Breast epithelium (tissue), 3 donors: ENCODE measurements at regions not wholly inside any gene's neighbourhood (a gene's known extent, or its start where the extent isn't known, plus 50 kb on each side); places are given as distances from the start of the nearest gene placed in this dataset.

Source experiments
- POLR2AphosphoS5 ChIP-seq, 3 donors: sonication (generic); formaldehyde crosslinking; IDR thresholded peaks; one replicate each; pipeline ENCODE4 v1.6.1; 2017; ENCODE audit warnings: antibody characterized with exemption in 3 of 3
- TF ChIP-seq, protein P1 (sequence below), 3 donors: fragments of 450-650 bp; IDR thresholded peaks; one replicate each; pipeline ENCODE4 v1.5.1; 2016 to 2017; ENCODE audit warnings: antibody characterized with exemption in 3 of 3, mild to moderate bottlenecking in 3 of 3, moderate library complexity in 3 of 3

DNA sequence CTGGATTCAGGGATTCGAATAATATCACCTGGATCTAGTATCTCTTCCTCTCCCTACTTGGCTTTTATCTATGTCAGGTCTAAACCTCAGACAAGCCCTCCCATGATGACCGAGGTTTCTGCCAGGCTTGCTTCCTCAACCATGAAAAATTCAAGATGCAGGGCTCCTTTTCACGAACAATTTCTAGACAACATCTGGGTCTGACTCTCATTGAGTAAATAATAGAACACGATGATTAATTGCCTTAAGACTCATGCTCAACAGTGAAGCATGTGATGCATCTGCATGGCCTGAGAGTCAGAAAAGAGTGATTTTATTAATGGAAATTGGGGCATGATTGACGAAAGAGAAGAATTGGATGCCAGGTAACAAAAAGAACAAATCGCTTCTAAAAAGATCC is 277.2 kb upstream of the ZNF608 start:
- TF ChIP-seq, protein P1, sequence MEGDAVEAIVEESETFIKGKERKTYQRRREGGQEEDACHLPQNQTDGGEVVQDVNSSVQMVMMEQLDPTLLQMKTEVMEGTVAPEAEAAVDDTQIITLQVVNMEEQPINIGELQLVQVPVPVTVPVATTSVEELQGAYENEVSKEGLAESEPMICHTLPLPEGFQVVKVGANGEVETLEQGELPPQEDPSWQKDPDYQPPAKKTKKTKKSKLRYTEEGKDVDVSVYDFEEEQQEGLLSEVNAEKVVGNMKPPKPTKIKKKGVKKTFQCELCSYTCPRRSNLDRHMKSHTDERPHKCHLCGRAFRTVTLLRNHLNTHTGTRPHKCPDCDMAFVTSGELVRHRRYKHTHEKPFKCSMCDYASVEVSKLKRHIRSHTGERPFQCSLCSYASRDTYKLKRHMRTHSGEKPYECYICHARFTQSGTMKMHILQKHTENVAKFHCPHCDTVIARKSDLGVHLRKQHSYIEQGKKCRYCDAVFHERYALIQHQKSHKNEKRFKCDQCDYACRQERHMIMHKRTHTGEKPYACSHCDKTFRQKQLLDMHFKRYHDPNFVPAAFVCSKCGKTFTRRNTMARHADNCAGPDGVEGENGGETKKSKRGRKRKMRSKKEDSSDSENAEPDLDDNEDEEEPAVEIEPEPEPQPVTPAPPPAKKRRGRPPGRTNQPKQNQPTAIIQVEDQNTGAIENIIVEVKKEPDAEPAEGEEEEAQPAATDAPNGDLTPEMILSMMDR (IDR thresholded peaks at IDR 0.05), result no peak
- no peak for TF ChIP-seq POLR2AphosphoS5 (IDR thresholded peaks at IDR 0.05)
